ELR (cell line): ENCODE measurements at regions not wholly inside any gene's neighbourhood (a gene's known extent, or its start where the extent isn't known, plus 50 kb on each side); places are given as distances from the start of the nearest gene placed in this dataset.
A peak's percentile ranks its signal among the peaks of the same experiment; 100 is the strongest.

Source experiments
- DNase-seq: peaks from one replicate; pipeline ENCODE4 v3.0.0-alpha.2; 2015; ENCODE audit warnings: low read depth

DNA sequence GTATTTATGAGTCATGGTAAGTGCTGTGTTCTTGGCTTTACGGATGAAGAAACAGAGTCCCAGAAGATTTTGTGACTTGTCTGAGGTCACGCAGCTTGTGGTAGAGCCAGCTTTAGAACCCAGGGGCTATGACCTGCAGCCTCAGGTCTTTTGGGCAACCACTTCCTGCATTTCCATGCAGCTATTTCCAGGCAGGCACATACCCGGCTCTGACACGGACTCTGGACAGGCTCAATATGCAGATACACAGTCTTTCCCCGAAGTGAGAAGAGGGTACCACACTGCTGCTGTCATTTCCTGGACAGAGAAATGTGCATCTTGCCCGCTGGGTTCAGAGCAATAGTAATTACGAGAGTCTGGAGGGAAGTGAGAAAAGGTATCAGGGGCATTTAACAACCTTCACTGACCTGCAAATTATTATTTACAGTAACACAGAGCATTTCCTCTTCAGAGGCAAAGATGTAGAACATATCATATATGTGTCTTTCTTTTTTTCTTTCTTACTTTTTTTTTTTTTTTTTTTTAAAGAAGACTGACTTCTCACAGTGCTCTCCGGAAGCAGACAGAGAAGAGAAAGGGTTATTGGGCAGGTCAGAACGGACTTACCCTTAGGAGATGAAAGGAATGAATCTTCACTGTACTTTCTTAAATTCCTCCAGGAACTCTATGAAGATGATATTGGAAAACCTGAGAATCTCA lies 185.1 kb downstream of the CLIC5 start:
- DNase-seq: peak; percentile 49

DNA sequence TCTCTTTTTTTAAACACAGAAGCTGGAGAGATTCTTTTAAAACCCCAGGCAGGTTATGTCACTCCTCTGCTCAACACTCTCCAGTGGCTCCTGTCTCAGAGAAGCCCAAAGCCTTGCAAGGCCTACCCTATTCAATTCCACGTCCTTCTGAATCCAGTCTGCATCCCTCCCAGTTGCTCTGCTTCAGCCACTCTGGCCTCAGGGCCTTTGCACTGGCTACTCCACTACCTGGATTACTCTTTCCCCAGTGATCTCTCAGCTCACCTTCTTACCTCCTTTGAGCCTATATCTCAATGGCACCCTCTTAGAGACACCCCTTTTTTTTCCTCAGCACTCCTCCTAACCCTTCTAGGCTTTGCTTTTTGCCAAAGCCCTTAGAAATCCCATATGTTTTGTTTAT lies 185.8 kb downstream of the CLIC5 start:
- no peak for DNase-seq

DNA sequence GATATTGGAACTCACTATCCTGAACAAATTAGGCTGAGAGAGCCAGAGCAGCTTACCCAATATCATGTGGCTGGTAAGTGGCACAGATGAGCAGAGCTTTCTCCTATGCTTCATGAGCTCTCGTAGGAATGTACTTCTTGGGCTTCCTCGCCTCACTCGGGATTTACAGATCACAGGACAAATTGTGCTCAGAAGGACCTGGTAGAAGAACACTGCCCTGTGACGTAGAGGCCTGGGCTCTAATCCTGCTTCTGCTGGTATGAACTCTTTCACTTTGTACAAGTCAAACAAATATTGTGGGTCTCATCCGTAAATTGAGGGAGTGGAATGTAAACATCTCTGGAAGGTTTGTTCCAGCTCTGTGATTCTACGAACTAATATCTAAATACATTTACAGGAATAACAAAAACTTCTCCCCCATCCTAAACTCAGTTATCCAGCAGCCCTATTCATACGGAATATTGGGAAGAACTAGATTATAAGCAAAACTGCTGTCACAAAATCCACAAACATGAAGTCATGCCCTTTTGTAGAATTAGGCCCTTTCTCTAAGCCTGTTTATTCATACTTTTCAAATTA lies 187.6 kb downstream of the CLIC5 start:
- no peak for DNase-seq

DNA sequence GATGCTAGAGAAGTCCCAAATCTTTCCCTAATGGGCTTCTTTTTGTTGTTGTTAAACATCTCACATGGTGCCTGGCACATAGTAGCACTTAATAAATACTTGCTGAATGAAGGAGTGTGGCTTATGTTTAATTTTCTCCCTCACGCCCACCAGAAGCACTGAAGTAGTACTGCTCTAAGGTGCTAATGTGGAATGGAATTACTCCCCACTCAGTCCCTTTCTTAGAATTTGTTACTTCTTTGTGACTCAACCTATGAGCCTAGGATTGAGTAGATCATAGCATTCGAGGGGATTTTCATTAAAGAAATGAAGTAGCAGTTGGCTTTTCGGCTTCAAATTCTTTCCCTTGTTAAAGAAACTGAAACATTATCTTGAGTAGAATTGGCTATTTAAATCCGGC lies 192.8 kb downstream of the CLIC5 start:
- DNase-seq: no peak

DNA sequence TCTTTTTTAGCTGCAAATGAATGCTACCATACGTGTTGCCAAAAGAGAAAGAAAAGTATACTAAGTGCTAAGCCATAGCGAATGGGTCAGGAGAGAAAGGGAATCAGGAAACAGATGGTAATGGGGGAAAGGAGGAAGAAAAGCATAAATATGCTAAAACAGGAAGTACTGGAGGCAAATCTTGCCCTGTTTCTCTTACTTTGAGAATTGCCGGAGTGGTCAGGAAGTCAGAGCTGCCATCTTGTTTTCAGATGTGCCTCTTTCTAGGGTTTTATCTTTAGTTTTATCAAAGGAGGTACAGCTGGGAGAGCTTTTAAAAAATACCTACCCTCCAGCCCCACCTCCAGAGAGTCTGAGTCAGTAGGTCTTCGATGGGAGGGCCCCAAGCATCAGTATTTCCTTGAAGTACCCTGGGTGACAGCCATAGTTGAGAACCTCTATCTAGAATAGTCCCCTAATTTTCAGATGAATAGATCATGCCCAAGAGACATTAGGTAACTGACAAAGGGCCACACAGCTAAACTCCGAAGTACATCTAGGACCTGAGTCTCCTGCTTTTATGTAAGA lies 193.3 kb downstream of the CLIC5 start:
- no peak for DNase-seq

DNA sequence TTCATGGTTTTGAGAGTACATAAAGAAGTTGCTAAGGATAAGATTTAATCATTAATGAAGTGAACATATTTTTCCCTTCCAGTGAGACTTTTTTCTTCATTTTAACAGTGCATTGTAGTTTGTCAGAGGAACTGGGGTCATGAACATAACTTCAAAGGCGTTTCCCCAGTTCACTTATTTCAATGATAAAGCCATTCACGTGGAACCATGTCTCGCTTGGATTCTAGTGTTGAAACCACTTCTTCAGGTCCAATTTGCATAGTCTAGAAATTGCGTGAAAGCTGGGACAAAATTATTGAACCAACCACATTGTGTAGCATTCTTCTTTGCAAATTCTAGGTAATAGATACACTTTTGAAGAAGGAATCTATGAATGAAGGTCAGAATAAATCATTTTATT lies 197.0 kb downstream of the CLIC5 start:
- no peak for DNase-seq

DNA sequence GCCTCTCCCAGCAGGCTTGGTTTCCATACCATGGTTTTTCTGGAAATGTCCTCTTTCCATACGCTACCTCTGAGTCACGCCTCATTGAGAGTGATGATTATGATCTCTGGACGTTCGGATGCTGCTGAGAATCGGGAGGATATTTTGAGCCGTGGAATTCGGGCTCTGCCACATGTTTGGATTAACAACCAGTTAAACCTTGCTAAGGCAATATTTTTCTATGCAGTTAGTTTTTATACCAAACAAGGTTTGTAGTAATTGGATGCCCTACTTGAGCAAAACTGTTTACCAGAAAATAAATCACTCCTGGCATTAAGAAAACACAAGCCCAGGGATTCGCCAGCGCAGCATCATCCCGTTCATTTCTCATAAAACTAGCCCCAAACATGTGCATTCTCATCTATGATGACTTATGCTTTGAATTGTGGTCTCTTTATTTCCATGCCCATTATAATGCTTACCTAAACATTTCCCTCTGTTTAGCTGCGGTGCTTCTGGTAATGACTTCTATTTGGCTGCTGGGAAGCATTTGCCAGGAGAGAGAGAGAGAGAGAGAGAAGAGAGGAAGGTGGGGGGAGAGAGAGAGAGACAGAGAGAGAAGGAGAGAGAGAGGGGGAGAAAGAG lies 198.9 kb downstream of the CLIC5 start:
- peak; percentile 61 for DNase-seq

DNA sequence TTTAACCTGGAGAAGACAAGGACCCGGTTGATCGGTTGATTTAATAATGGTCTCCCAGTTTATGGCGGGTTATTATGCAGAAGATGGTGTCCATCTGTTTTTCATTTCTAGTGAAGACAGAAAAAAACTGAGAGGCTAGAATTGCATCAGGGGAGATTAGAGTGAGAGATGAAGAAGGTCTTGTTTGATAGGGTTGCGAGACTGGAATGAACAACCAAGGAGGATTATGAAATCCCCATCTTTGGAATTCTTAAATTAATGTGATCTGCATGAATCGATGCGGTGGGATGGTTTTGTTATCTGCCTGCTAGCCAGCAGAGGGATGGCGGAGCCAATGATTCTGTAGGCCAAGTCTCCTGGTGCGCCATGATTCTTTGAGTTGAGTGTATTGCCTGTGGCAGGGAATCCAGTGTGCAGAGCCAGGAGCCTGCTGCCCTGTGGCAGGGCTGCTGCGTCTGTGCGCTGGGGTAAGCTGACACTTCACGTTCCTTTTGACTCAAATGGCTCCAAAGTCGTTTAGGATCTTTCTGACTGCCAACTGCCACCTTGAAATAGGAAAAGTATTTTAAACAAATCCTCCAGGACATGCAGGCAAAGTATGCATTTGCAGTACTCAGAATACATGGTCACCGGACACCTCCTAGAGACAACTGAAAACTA lies 200.1 kb downstream of the CLIC5 start:
- DNase-seq: no peak

DNA sequence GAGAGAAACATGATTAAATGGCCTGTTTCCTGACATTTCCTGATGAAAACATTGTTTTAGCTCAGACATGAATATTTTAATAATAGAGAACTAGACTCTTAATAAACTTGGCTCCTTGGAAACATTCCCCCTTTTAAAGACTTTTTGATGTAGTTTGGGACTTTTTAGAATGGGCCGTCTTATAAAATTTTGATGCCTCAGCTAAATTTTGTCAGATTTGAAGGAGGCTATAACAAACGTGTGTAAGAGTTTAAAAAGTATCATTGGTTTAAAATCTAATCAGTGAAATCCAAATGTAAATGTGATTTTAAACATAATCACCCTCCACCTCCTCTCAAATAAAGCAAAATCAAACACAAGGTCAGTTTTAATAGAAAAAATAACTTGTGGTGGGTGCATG lies 200.9 kb downstream of the CLIC5 start:
- no peak for DNase-seq

DNA sequence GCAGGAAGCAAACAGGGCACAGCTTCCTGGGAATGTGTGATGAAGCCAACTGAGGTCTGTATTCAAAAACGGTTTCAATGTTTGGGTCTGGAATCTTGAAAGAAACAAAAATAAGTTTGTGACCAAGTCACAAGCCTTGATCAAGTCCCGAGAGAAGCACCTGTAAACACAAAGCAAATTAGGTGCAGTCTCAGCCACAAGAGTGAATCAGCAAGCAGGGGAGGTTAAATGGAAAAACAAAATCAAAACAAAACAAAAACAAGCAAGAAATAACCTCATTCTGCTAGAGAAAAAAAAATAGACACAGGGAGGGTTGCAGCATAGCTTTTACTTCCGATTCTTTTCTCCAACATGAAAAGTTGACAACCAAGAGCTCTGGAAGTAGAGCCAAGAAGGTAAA lies 201.7 kb downstream of the CLIC5 start:
- no peak for DNase-seq

DNA sequence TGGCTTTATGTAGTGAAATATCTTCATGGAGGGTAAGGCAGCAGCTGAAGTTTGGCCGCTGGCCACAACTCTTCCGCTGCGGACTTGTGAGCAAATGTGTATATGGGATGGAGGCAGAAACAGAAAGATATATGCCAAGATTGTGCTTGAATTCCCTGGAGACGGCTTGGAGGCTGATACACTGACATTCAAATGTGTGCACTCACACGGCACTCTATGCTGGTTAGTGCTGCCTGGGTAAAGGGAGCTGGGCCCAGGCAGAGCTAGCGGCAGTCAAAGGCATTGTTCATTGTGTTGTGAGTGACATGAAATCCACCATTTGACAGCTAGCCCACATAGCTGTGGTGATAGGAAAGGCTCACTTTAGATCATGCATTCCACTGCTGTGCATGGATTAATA lies 202.7 kb downstream of the CLIC5 start:
- DNase-seq: no peak

DNA sequence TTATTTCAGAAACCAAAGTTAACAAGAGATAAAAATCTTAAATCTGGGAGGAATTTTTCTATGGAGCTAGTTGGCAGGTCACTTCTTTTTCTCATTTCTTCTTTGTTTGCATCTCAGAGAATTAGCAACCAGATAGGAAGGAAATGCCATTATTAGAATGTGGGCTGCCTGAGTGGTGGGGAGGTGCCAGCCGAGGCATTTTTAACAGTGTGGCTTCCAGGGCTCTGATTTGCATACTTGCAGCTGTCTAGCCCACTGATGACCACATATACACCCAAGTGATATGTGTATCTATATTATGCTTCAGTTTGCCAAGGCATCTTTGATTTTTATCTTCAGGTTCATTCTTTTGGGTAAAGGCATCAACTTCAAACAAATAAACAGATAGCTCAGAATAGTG lies 206.7 kb downstream of the CLIC5 start:
- no peak for DNase-seq

DNA sequence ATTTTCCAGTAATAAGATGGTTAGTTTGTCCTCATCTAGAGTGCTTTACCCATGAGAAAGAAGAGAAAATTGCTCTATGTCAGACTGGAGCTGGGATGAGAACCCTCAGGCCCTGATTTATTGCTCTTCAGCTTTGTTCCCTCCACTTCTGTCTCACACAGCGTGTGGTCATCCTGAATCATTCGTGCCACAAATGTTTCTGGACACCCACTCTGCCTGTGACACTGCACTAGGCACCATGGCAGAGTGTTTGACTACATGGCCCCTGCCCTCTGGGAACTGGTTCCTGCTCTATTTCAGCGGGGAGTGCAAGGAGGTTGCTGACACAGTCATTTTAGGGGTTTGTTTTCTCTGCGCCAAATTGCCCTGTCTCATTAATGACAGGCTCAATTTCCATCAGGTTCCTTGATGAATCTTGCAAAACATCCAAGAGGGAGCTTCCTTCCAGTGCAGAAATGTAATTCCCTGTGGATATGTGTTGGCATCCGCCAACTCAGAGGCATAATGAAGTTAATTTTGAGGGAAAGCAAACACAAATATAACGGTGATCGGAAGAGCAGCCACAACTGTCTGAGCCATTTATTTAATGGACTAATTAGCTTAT lies 207.5 kb downstream of the CLIC5 start:
- DNase-seq: no peak

DNA sequence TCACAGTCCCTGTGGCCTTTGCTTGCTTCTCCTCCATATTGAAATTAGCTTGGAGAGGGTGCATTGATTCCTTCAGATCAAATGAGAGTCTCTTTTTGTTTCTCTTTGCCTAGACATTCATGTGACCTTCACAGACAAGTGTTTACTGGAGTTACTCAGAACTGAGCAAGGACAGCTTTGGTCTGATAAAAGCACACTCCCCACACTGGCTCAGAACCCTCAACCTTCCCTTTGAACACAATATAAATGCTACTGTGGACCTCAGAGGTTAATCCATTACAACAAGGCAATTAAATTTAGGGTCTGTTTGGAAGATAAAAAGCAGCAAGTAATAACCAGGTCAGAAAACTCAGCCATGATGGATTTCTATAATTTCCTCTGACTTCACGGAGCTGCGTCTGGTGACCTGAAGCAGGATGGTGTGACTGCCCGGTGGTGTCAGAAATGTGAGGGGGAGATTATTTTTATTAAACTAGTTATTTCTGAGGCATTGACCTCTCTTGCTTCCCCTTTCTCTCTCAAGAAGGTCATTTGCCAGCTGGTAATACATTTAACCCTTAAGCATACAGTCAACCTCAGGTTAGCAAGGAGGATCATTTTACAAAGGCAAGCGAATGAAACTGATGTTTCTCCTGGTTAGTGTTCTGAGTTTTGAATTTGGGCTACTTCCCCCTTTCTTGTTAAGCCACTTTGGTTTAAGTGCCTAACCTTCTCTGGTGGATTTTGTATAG lies 208.2 kb downstream of the CLIC5 start:
- DNase-seq: no peak

DNA sequence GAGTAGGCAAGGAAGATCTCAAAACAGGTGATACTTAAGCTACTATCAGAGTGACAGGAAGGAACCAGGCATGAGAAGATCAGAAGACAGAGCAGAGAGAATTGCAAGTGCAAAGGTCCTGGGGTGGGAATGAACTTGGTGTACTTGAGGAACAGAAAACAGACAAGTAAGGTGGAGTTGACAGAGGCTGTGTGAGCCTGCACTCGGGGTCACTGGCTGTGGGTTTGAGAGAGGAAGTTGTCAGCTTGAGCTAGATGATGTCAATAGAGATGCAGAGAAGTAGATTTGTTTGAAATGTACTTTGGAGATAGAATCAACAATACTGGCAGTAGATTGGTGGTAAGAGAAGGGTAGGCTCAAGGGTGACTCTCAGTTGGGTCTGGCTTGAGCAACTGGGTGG lies 209.5 kb downstream of the CLIC5 start:
- DNase-seq: no peak

DNA sequence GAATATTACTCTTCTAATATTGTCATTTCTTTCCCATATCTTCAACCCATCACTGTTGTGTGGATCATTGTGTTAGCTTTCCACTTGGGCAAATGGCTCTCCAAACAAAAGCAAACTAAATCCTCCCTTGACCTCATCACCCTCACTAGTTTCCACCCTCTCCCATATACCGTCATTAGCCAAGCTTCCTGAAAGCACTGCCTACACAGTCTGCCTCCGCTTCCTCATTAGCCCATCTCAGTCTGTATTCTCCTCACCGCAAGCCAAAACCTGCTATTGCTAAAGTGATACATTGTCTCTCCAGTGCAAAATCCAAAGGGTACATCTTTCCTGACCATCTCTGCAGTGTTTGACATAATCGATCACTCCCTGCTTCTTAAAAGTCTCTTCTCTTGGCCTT lies 212.6 kb downstream of the CLIC5 start:
- DNase-seq: no peak

DNA sequence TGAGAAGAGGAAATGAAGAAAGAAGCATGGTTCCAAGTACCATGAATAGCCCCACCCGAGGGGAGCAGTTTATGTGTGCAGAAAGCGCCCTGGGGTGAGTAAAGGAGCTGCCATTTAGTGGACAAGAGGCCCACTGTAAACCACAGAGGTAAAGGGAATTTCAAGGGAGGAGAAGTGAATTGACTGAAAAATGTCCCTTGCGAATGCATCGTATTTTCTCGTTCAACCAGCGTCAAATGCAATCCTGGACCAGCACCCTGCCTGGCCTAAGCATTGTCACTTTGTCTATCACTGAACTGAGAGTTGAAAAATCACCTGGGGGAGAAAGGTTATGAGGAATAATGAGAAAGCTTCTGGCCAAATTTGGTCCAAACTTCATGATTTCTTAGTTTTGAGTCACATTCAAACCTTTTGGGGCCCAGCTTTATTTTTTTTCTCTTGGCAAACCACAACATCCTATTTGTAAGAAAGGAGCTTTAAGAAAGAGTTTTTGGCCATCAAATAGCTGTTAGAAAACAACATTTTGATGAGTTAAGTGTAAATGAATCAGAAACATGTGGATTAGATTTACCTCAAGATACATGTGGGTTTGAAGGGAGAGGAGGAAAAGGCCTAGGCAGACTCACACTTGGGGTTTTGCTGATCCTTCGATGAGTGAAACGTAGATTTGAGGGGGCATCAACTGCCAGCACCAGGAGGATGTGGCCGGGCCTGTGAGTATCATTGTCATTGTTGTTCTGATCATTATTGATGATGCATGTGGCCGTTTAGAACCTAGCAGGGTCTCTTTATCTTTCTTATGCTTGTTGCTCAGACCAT lies 214.0 kb downstream of the CLIC5 start:
- no peak for DNase-seq

DNA sequence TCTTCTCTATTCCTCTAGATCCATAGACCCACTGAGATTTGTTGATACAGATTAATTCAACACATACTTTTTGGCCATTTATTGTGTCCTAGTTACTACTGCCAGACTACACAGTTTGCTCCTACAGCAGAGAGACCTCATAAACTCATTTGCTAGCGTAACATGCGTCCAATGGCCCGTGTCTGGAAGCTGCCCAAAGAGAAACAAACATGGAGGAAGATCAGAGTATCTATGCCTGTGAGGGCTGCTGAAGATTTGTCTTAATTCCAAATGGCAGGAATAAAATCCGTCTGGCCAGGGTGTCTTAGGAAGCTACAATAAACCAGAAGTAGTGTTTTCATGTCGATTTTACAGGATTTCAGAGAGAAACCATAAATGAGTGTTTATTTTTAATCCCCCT lies 214.7 kb downstream of the CLIC5 start:
- DNase-seq: no peak

DNA sequence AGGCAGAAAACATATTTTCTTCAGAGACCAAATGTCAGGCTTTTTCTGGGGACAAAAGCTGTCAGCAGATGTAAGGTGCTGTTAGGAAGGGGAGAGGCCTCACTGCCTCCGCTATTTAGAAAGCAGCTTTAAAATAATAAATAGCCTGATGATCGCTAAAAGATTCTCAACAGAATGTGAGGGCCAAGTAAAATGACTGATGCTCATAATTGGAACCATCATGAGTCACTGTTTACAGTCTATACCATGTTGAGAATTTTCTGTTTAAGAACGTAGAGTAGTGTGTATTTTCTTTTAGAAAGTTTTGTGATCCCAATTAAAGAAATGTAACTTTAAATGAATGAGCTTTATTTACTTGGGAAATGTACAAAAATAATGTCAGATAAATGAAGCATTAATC lies 220.0 kb downstream of the CLIC5 start:
- DNase-seq: peak; percentile 8

DNA sequence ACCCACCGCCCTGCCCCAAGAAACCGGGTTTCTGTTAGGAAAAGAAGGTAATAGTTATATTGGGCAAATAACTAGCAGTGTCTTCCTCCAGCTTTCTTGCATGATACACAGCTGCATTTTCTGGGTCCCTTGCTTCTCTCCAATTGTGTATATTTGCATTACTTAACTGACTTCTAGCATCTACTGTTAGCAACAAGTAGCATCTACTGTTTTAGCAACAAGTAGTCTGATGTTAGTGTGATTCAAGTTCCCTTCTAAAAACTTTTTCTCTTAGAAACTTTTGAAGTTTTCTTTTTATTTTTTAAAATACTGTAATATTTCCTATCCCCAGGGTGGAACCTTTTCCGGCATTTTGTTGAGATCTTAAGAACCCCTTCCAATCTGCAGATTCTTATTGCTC lies 221.2 kb downstream of the CLIC5 start:
- DNase-seq: no peak
